ENCODE measurements at regions not wholly inside any gene's neighbourhood (a gene's known extent, or its start where the extent isn't known, plus 50 kb on each side); places are given as distances from the start of the nearest gene placed in this dataset.

GRCh38 chr2:81481242-81481993 lies 1176.9 kb upstream of the LRRTM1 start (continued):
- TF ChIP-seq ZNF207 (IDR thresholded peaks at IDR 0.05; ENCODE audit: borderline replicate concordance), result no peak

GRCh38 chr2:81467096-81467495 lies 1162.5 kb upstream of the LRRTM1 start:
- Histone ChIP-seq H3K9me3 (replicated peaks; ENCODE audit: control insufficient read depth, insufficient read depth, low read length) (no peaks in the 10 kb centered on the region), H3K4me3 (no peak overlapping the region), H3K27me3 (replicated peaks in 1 of 2; ENCODE audit: control insufficient read depth in 2 of 2, insufficient read depth in 2 of 2, low read length in 1 of 2) (no peaks in the 10 kb centered on the region), H3K4me2 (ENCODE audit: control insufficient read depth, insufficient read depth) (no peak overlapping the region), H3K79me2 (ENCODE audit: control insufficient read depth, insufficient read depth, low read length) (no peaks in the 10 kb centered on the region), H4K20me1 (ENCODE audit: control insufficient read depth, insufficient read depth) (no peaks in the 10 kb centered on the region), H3K27ac (ENCODE audit: control insufficient read depth, insufficient read depth) (no peak overlapping the region), H3K4me1 (ENCODE audit: control insufficient read depth, insufficient read depth, low read length) (no peaks in the 10 kb centered on the region), H2AFZ (ENCODE audit: control insufficient read depth, low read depth, low read length) (no peak overlapping the region), H3K36me3 (ENCODE audit: control insufficient read depth in 2 of 2, insufficient read depth in 2 of 2, low read length in 1 of 2) (no peaks in the 10 kb centered on the region), H3K9ac (ENCODE audit: control insufficient read depth, insufficient read depth, low read length) (no peak overlapping the region)
- BruUV-seq (replicated peaks), result no TSS peak
- ChIA-PET POLR2A (no interaction called here), SMC1A (ENCODE audit: uncharacterized antibody, unreplicated experiment) (no interaction called here), RAD21 (ENCODE audit: unreplicated experiment) (no interaction called here), CTCF (no interaction called here)
- in situ Hi-C loops (cut with MboI) (no loop called here), intact Hi-C loops (cut with micrococcal nuclease; ENCODE audit: unreplicated experiment) (no loop called here)
- FAIRE-seq (no peak), DNase-seq (ENCODE audit: low read depth, low spot score) (no peak), ATAC-seq (no peak)
- WGBS (ENCODE audit: insufficient coverage, insufficient replicate concordance, low lambda C conversion rate, missing lambda C conversion rate), result 73% methylated on average over 29 of the region's 29 CpGs
- no peak for TF ChIP-seq CREB1 (IDR thresholded peaks at IDR 0.05; ENCODE audit: low read depth)

DNA sequence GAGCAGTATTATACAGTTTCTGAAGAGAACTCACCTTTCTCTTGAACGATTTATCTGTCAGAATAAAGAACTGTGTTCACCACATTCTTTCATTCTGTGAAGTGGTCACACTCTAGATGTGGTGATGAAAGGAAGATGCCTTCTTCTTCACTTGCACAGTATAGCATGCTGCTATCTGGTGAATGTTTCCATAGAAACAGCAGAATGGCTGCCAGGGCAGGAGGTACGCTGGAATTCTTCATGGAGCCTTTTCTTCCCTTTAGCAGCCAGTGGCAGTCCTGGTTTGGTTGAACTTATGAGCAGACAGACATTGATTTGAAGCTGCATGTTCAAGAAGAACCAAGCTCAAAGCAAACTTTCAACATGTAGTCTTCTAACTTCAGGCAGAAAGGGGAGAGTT lies 1157.9 kb upstream of the LRRTM1 start:
- RAD21 ChIA-PET (ENCODE audit: unreplicated experiment), result no interaction called here

More for the DNA sequence above, 1157.9 kb upstream of the LRRTM1 start:
- 8% methylated on average over 2 of the region's 2 CpGs for WGBS (ENCODE audit: insufficient coverage, insufficient replicate concordance, low lambda C conversion rate, missing lambda C conversion rate)
- Histone ChIP-seq H3K27me3 (replicated peaks in 1 of 2; ENCODE audit: control insufficient read depth in 2 of 2, insufficient read depth in 2 of 2, low read length in 1 of 2) (no peaks in the 10 kb centered on the region), H3K79me2 (ENCODE audit: control insufficient read depth, insufficient read depth, low read length) (no peaks in the 10 kb centered on the region), H3K4me2 (ENCODE audit: control insufficient read depth, insufficient read depth) (no peak overlapping the region), H3K4me1 (ENCODE audit: control insufficient read depth, insufficient read depth, low read length) (no peaks in the 10 kb centered on the region), H3K9me3 (replicated peaks; ENCODE audit: control insufficient read depth, insufficient read depth, low read length) (no peaks in the 10 kb centered on the region), H3K4me3 (no peak overlapping the region), H3K27ac (ENCODE audit: control insufficient read depth, insufficient read depth) (no peak overlapping the region), H3K9ac (ENCODE audit: control insufficient read depth, insufficient read depth, low read length) (no peak overlapping the region), H2AFZ (ENCODE audit: control insufficient read depth, low read depth, low read length) (no peak overlapping the region), H3K36me3 (ENCODE audit: control insufficient read depth in 2 of 2, insufficient read depth in 2 of 2, low read length in 1 of 2) (no peaks in the 10 kb centered on the region), H4K20me1 (ENCODE audit: control insufficient read depth, insufficient read depth) (no peaks in the 10 kb centered on the region)
- in situ Hi-C loops (cut with MboI), result no loop called here
- ChIA-PET POLR2A (no interaction called here), SMC1A (ENCODE audit: uncharacterized antibody, unreplicated experiment) (interaction anchor here (1.4 kb wide), 1 partner anchor 9 kb away, joined by 3 read pairs; no protein-coding TSS in a partner anchor), CTCF (no interaction called here)
- DNase-seq (ENCODE audit: low read depth, low spot score) (no peak), FAIRE-seq (no peak), ATAC-seq (peak; percentile 14; the same call in 1 of the 3 replicates)
- no TSS peak for BruUV-seq (replicated peaks)
- intact Hi-C loops (cut with micrococcal nuclease; ENCODE audit: unreplicated experiment), result no loop called here
- no peak for TF ChIP-seq JUND (IDR thresholded peaks at IDR 0.05; ENCODE audit: low read depth, low read length)
